ENCODE measurements at regions not wholly inside any gene's neighbourhood (a gene's known extent, or its start where the extent isn't known, plus 50 kb on each side); places are given as distances from the start of the nearest gene placed in this dataset.
A peak's percentile ranks its signal among the peaks of the same experiment; 100 is the strongest.
"Not testable (repeated sequence)": the region's sequence is repeated elsewhere in the genome, so short reads cannot be mapped to it uniquely, and the experiment has no call there.

GRCh38 chr6:144544266-144544830 is 259.2 kb downstream of the UTRN start:
- no peak for DNase-seq

GRCh38 chr6:144546807-144547206 is 261.7 kb downstream of the UTRN start:
- no peak for DNase-seq

- DNase-seq, result no peak
Observed at GRCh38 chr6:144547409-144547808, 262.3 kb downstream of the UTRN start.

- DNase-seq, result no peak
Observed at GRCh38 chr6:144548536-144548935, 263.4 kb downstream of the UTRN start.

- no peak for DNase-seq
Observed at GRCh38 chr6:144549837-144550747, 265.0 kb downstream of the UTRN start.

GRCh38 chr6:144551339-144551738 is 266.2 kb downstream of the UTRN start:
- no peak for DNase-seq

GRCh38 chr6:144555066-144555465 is 269.9 kb downstream of the UTRN start:
- DNase-seq, result no peak

- no peak for DNase-seq
Observed at GRCh38 chr6:144559865-144560593, 274.9 kb downstream of the UTRN start.

- DNase-seq, result no peak
Observed at GRCh38 chr6:144561455-144562043, 276.4 kb downstream of the UTRN start.

- DNase-seq, result no peak
Observed at GRCh38 chr6:144564202-144564601, 279.1 kb downstream of the UTRN start.

- no peak for DNase-seq
Observed at GRCh38 chr6:144566868-144567615, 281.9 kb downstream of the UTRN start.

GRCh38 chr6:144568241-144568640 is 283.1 kb downstream of the UTRN start:
- no peak for DNase-seq

GRCh38 chr6:144572541-144572940 is 287.4 kb downstream of the UTRN start:
- not testable (repeated sequence) for DNase-seq

GRCh38 chr6:144574796-144575195 is 289.7 kb downstream of the UTRN start:
- DNase-seq, result no peak

GRCh38 chr6:144575327-144575726 is 290.2 kb downstream of the UTRN start:
- DNase-seq, result no peak

- DNase-seq, result no peak
Observed at GRCh38 chr6:144576871-144577270, 291.7 kb downstream of the UTRN start.

GRCh38 chr6:144578385-144579350 is 293.5 kb downstream of the UTRN start:
- no peak for DNase-seq

- DNase-seq, result no peak
Observed at GRCh38 chr6:144580039-144580438, 294.9 kb downstream of the UTRN start.

GRCh38 chr6:144580771-144581170 is 295.6 kb downstream of the UTRN start:
- no peak for DNase-seq

- DNase-seq, result peak; percentile 32
Observed at GRCh38 chr6:144581812-144582537, 296.8 kb downstream of the UTRN start.

Measured in retina (tissue), 1 donor.